Heart left ventricle (tissue), 13 donors: ENCODE measurements at regions not wholly inside any gene's neighbourhood (a gene's known extent, or its start where the extent isn't known, plus 50 kb on each side); places are given as distances from the start of the nearest gene placed in this dataset.

Source experiments
- CTCF ChIP-seq, 12 donors: fragments of 200-600 bp; sonication (generic) in 4 of 12; IDR thresholded peaks; one replicate each; pipeline versions ENCODE4 v1.5.0 to v1.8.0; 2018 to 2022; ENCODE audit warnings: antibody characterized with exemption in 12 of 12, mild to moderate bottlenecking in 5 of 12
- POLR2A ChIP-seq, 2 donors: fragments of 450-650 bp; IDR thresholded peaks; one replicate each; pipeline ENCODE4 v1.6.1; 2017; ENCODE audit warnings: antibody characterized with exemption in 2 of 2, mild to moderate bottlenecking in 2 of 2, moderate library complexity in 2 of 2
- donor health status: ischemic (EF 13 %, LVEDD 7.1; RV severe dilation, severe dysfunction).
- donor health status: DM: no; HTN: yes; CAD: no.
- donor health status: DM: no; HTN: no; CAD: no.
- donor health status: ischemic (EF 25% LVEDD 6.9; RV normal size, moderate dysfunction).
- donor health status: ischemic (EF 25% LVEDD 5.7; RV mildly dilated, moderate dysfunction).
- donor health status: ischemic (EF 35%, LVEDD 5.7; RV mildly dilated, moderate dysfunction).
- donor health status: nonischemic (EF 11% LVEDD 7.7; RV severe dilation, severe dysfunction).
- donor health status: DM: yes; HTN: yes; CAD: no.
- donor health status: PGD.
- donor health status: ischemic (EF 29% LVEDD 5.4; RV normal size, mild dysfunction).
- donor health status: nonischemic (EF 23%, LVEDD 6.1; RV moderate dilation, normal function).

GRCh38 chr15:47829667-47830066 is 112.4 kb downstream of the SEMA6D start:
- TF ChIP-seq CTCF (IDR thresholded peaks at IDR 0.05) (no peak), POLR2A (IDR thresholded peaks at IDR 0.05) (no peak)
